ENCODE measurements at regions not wholly inside any gene's neighbourhood (a gene's known extent, or its start where the extent isn't known, plus 50 kb on each side); places are given as distances from the start of the nearest gene placed in this dataset.

DNA sequence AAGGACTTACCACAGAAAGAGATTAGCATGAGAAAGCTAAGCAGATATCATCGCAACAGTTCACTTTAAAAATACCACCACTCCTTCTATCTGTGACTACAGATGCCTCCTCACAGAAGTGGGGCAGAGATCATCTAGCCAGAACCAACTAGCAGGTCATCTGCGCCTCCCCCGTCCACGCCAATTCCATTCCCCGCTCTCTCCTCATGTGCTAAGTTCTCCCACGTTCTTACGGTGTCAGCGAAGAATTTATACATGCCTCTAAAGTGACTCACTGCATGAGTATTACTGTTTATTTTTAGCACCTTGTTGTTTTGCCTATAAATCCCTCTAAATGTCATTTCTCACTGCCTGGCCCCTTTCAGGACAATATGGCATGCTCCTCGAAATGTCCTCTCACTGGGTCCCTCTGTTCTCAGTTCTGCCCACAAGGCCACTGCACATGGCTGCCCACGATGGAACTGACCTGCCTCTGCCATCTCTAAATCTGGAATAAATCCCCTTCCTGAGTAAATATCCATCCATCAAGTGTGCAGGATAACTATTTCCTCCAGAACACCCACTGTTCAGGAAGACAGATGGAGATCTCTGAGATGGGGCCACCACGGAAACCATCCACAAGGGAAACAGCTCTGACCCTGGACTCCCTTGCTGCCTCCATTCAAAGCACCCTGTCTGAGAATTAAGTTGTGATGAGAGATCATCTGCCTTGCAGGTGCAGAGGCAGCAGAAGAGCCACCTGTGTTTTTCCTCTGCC is 137.7 kb downstream of the IRS1 start (continued):
- TF ChIP-seq USF2 (IDR thresholded peaks at IDR 0.05) (no peak), RARB (CRISPR knock-in tag; IDR thresholded peaks at IDR 0.05) (no peak), ESRRA (IDR thresholded peaks at IDR 0.05; ENCODE audit: borderline replicate concordance, low read length) (no peak), SMC3 (IDR thresholded peaks at IDR 0.05) (0 out of 3 replicates have a peak, but pooled peaks have one; percentile 15), HOXB13 (CRISPR knock-in tag; IDR thresholded peaks at IDR 0.05; ENCODE audit: low read depth) (no peak), HDAC2 (IDR thresholded peaks at IDR 0.05) (no peak), ZSCAN20 (CRISPR knock-in tag; IDR thresholded peaks at IDR 0.05) (no peak), ZFP36 (IDR thresholded peaks at IDR 0.05; ENCODE audit: borderline replicate concordance, partially characterized antibody) (no peak), ELK1 (IDR thresholded peaks at IDR 0.05; ENCODE audit: low read depth, low read length) (no peak), RFX5 (IDR thresholded peaks at IDR 0.05) (no peak), MAFK (IDR thresholded peaks at IDR 0.05; ENCODE audit: partially characterized antibody) (no peak), FOSL2 (IDR thresholded peaks at IDR 0.05) (peak; percentile 62), FOSL2 (CRISPR knock-in tag; IDR thresholded peaks at IDR 0.05) (peak; percentile 91), EHMT2 (IDR thresholded peaks at IDR 0.05; ENCODE audit: low read depth) (no peak), HES2 (IDR thresholded peaks at IDR 0.05) (no peak), E2F6 (IDR thresholded peaks at IDR 0.05; ENCODE audit: borderline replicate concordance, low read depth) (peak; percentile 84; the same call in 1 of the 2 replicates), ZNF302 (CRISPR knock-in tag; IDR thresholded peaks at IDR 0.05) (no peak), ATOH8 (CRISPR knock-in tag; IDR thresholded peaks at IDR 0.05; ENCODE audit: low read depth) (no peak), NPAS2 (CRISPR knock-in tag; IDR thresholded peaks at IDR 0.05; ENCODE audit: borderline replicate concordance) (no peak), TP53 (CRISPR knock-in tag; IDR thresholded peaks at IDR 0.05) (no peak), CBX8 (IDR thresholded peaks at IDR 0.05) (no peak), HEYL (CRISPR knock-in tag; IDR thresholded peaks at IDR 0.05) (no peak), BHLHE40 (IDR thresholded peaks at IDR 0.05; ENCODE audit: low read depth, low read length) (no peak), NFE2L2 (conservative IDR thresholded peaks at IDR 0.05; ENCODE audit: low read length) (no peak), EHF (CRISPR knock-in tag; IDR thresholded peaks at IDR 0.05) (no peak), EP300 (IDR thresholded peaks at IDR 0.05) (peak; percentile 20 to 48; a peak in 2 of 5 replicates), RNF2 (IDR thresholded peaks at IDR 0.05; ENCODE audit: borderline replicate concordance, low read depth) (no peak), KDM1A (IDR thresholded peaks at IDR 0.05; ENCODE audit: low read depth) (no peak), CHD2 (IDR thresholded peaks at IDR 0.05; ENCODE audit: low read length, partially characterized antibody) (no peak), POLR2A (IDR thresholded peaks at IDR 0.05; ENCODE audit: low read length) (no peak), POLR2AphosphoS2 (conservative IDR thresholded peaks at IDR 0.05; ENCODE audit: low read length) (no peak), PHF8 (IDR thresholded peaks at IDR 0.05; ENCODE audit: borderline replicate concordance, low read depth) (no peak), NR3C1 (IDR thresholded peaks at IDR 0.05) (no peak), KDM5A (IDR thresholded peaks at IDR 0.05) (no peak), HOXA7 (CRISPR knock-in tag; IDR thresholded peaks at IDR 0.05) (no peak), RCOR1 (IDR thresholded peaks at IDR 0.05; ENCODE audit: low read depth, low read length) (no peak)
- TF ChIP-seq, protein P1, sequence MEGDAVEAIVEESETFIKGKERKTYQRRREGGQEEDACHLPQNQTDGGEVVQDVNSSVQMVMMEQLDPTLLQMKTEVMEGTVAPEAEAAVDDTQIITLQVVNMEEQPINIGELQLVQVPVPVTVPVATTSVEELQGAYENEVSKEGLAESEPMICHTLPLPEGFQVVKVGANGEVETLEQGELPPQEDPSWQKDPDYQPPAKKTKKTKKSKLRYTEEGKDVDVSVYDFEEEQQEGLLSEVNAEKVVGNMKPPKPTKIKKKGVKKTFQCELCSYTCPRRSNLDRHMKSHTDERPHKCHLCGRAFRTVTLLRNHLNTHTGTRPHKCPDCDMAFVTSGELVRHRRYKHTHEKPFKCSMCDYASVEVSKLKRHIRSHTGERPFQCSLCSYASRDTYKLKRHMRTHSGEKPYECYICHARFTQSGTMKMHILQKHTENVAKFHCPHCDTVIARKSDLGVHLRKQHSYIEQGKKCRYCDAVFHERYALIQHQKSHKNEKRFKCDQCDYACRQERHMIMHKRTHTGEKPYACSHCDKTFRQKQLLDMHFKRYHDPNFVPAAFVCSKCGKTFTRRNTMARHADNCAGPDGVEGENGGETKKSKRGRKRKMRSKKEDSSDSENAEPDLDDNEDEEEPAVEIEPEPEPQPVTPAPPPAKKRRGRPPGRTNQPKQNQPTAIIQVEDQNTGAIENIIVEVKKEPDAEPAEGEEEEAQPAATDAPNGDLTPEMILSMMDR (IDR thresholded peaks at IDR 0.05), result no peak
- TF ChIP-seq, protein P2, sequence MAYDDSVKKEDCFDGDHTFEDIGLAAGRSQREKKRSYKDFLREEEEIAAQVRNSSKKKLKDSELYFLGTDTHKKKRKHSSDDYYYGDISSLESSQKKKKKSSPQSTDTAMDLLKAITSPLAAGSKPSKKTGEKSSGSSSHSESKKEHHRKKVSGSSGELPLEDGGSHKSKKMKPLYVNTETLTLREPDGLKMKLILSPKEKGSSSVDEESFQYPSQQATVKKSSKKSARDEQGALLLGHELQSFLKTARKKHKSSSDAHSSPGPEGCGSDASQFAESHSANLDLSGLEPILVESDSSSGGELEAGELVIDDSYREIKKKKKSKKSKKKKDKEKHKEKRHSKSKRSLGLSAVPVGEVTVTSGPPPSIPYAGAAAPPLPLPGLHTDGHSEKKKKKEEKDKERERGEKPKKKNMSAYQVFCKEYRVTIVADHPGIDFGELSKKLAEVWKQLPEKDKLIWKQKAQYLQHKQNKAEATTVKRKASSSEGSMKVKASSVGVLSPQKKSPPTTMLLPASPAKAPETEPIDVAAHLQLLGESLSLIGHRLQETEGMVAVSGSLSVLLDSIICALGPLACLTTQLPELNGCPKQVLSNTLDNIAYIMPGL (CRISPR knock-in tag; IDR thresholded peaks at IDR 0.05; ENCODE audit: borderline replicate concordance), result no peak

All from A549 (cell line).